SH-SY5Y (cell line): ENCODE measurements at regions not wholly inside any gene's neighbourhood (a gene's known extent, or its start where the extent isn't known, plus 50 kb on each side); places are given as distances from the start of the nearest gene placed in this dataset.

Source experiments
- GATA2 ChIP-seq: IDR thresholded peaks from 2 replicates; pipeline ENCODE4 v1.6.1; 2011; ENCODE audit warnings: mild to moderate bottlenecking, low read depth, low read length
- GATA3 ChIP-seq: IDR thresholded peaks from 2 replicates; pipeline ENCODE4 v1.6.1; 2011; ENCODE audit warnings: low read depth, mild to moderate bottlenecking, low read length, moderate library complexity

GRCh38 chr17:70772761-70773160 lies 603.4 kb downstream of the KCNJ2 start:
- TF ChIP-seq GATA2 (no peak), GATA3 (no peak)

- no peak for TF ChIP-seq GATA3
- TF ChIP-seq GATA2, result no peak
Measured at GRCh38 chr17:70773258-70773657, 603.9 kb downstream of the KCNJ2 start.

GRCh38 chr17:70774339-70775117 lies 605.2 kb downstream of the KCNJ2 start:
- TF ChIP-seq GATA2 (no peak), GATA3 (no peak)

- TF ChIP-seq GATA3 (no peak), GATA2 (no peak)
Measured at GRCh38 chr17:70775679-70776078, 606.3 kb downstream of the KCNJ2 start.

- TF ChIP-seq GATA2 (no peak), GATA3 (no peak)
Measured at GRCh38 chr17:70776441-70776840, 607.1 kb downstream of the KCNJ2 start.

- no peak for TF ChIP-seq GATA3
- TF ChIP-seq GATA2, result no peak
Measured at GRCh38 chr17:70780031-70780430, 610.7 kb downstream of the KCNJ2 start.

- no peak for TF ChIP-seq GATA2
- TF ChIP-seq GATA3, result no peak
Measured at GRCh38 chr17:70786081-70786480, 616.7 kb downstream of the KCNJ2 start.

DNA sequence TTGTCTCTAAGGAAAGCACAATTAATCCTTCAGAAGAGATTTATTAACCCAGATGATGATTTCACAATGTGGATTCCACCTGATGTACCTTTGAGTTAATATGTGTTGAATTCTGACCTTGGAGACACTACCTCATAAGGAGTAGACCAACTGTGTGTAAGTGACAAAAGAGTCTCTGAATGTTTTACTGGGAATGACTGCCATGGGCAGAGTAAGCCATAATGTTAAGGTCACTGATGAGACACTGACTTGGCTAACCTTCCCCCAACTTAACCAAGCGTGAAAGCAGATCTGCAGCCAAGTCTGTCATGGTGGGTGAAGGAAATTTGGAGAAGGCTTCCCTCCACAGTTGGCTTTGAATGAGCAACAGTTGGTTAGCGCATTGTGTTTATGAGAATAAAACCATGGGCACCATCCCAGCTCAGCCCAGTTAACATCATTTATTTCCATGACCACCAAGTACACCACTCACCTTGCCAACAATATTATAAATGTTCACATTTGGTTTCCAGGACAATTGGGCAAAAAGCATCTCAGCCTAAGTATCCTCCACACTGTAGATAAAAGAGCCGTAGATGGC lies 618.5 kb downstream of the KCNJ2 start:
- no peak for TF ChIP-seq GATA2
- no peak for TF ChIP-seq GATA3

GRCh38 chr17:70791748-70792443 lies 622.6 kb downstream of the KCNJ2 start:
- no peak for TF ChIP-seq GATA2
- TF ChIP-seq GATA3, result no peak

- TF ChIP-seq GATA3 (no peak), GATA2 (no peak)
Measured at GRCh38 chr17:70794738-70795137, 625.4 kb downstream of the KCNJ2 start.

- TF ChIP-seq GATA3 (no peak), GATA2 (no peak)
Measured at GRCh38 chr17:70795620-70796019, 626.3 kb downstream of the KCNJ2 start.

DNA sequence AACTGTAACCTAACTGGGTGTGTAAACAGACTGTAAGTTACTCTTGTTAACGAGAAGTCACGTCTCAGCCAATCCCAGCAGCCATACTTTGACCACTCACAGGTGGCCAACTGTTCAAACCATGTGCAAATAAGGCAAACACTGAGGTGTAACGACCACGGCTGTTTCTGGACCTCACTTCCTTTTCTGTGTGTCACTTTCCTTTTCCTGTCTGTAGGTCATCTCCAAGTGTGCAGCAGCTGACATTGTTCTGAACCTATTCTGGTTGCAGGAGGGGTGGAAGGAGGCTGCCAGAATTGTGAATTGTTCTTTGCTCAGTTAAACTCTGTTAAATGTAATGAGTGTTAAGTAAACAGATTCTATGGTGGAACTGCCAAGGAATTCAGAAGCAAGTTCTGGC lies 627.4 kb downstream of the KCNJ2 start:
- no peak for TF ChIP-seq GATA2
- no peak for TF ChIP-seq GATA3

GRCh38 chr17:70797166-70797565 lies 627.8 kb downstream of the KCNJ2 start:
- TF ChIP-seq GATA3 (no peak), GATA2 (no peak)

- no peak for TF ChIP-seq GATA2
- TF ChIP-seq GATA3, result no peak
Measured at GRCh38 chr17:70804161-70804560, 634.8 kb downstream of the KCNJ2 start.

DNA sequence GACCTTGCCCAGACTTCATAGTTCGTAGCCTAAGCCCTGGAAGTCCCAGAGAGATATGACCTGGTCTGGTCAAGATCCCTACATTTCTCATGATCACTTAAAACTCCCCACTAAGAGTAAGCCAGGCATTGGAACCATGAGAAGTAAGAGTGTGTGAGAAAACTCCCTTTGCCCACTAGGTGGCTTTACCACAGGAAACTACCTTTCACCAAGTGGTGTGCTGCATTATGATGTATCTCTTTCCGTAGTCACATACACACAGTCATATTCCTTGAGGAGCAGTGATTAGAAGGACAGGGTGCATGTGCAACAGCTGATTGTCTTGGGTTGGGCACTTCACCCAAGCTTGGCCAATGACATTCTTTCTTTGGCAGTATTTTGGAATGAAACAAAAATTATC lies 639.3 kb downstream of the KCNJ2 start:
- TF ChIP-seq GATA2, result no peak
- TF ChIP-seq GATA3, result no peak

DNA sequence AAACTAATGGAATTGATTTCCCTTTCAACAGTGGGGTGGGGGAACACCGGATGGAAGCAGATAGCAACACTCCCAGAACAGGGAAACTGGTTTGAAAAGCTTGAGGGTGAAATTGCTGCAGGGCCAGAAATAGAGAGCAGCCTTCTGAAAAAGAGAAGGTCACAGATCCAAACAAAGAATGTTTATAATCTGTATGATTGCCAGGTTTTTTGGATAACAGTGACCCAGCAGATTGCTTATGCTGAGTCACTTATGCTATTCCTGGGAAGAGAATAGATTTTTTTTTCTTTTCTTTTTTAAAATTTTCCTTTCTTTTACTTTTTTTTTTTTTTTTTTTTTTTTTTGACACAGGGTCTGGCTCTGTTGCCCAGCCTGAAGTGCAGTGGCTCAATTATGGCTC lies 641.3 kb downstream of the KCNJ2 start:
- TF ChIP-seq GATA3 (no peak), GATA2 (no peak)

DNA sequence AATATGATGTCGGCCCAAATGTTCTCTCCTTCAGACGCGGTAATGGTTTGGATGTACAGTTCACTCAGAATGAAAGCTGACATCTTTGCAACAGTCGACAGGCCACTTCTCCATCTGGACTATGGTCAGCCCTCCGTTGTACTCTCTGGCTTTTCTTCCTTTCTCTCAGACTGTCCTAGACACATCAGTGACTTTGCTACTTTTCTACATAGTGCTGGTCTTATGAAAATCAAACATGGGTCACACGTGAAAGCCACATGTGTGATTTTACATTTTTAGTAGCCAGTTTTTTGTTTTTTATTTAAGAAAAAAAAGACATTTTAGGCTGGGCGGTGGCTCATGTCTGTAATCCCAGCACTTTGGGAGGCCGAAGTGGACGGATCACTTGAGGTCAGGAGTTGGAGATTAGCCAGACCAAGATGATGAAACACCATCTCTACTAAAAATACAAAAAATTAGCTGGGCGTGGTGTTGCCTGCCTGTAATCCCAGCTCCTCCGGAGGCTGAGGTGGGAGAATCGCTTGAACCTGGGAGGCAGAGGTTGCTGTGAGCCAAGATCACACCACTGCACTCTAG lies 644.1 kb downstream of the KCNJ2 start:
- TF ChIP-seq GATA2 (no peak), GATA3 (no peak)
